Activated T-helper 2 cell treated with anti-CD3 and anti-CD28 coated beads, Interferon-gamma antibody, Interleukin-2, Interleukin-4, amounts not matched to agents 10 μg/mL and 5 μg/mL and 100 μg/mL, durations not matched to agents 14 hours and 24 hours and 36 hours (primary cell): ENCODE measurements at regions not wholly inside any gene's neighbourhood (a gene's known extent, or its start where the extent isn't known, plus 50 kb on each side); places are given as distances from the start of the nearest gene placed in this dataset.
"Not testable (repeated sequence)": the region's sequence is repeated elsewhere in the genome, so short reads cannot be mapped to it uniquely, and the experiment has no call there.

Experiments used
- DNase-seq: peaks from one replicate; pipeline ENCODE4 v3.0.0; 2021; ENCODE audit warnings: low spot score
- H3K27ac Mint-ChIP-seq: one replicate; pipeline ENCODE4 v1.8.0; 2021; ENCODE audit warnings: mixed read lengths
- H3K27me3 Mint-ChIP-seq: one replicate; pipeline ENCODE4 v1.8.0; 2021; ENCODE audit warnings: low read depth, mixed read lengths
- H3K36me3 Mint-ChIP-seq: one replicate; pipeline ENCODE4 v1.8.0; 2021; ENCODE audit warnings: low read depth, mixed read lengths
- H3K4me1 Mint-ChIP-seq: one replicate; pipeline ENCODE4 v1.8.0; 2021; ENCODE audit warnings: low read depth, mixed read lengths
- H3K4me3 Mint-ChIP-seq: one replicate; pipeline ENCODE4 v1.8.0; 2021; ENCODE audit warnings: low read depth, mild to moderate bottlenecking, moderate library complexity, mixed read lengths
- H3K9me3 Mint-ChIP-seq: one replicate; pipeline ENCODE4 v1.8.0; 2021; ENCODE audit warnings: mixed read lengths
- intact Hi-C: fragments of 100-400 bp; cut with micrococcal nuclease; formaldehyde crosslinking; loops from one replicate; pipeline ENCODE4 v1.15.1; 2023

DNA sequence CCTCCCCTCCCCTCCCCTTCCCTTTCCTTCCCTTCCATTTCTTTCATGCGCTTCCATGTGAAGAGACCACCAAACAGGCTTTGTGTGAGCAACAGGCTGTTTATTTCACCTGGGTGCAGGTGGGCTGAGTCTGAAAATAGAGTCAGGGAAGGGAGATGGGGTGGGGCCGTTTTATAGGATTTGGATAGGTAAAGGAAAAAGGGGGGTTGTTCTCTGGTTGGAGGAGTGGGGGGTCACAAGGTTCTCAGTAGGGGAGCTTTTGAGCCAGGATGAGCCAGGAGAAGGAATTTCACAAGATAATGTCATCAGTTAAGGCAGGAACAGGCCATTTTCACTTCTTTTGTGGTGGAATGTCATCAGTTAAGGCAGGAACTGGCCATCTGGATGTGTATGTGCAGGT, 211.9 kb downstream of the DMRTA1 start:
- H3K4me3 Mint-ChIP-seq, H3K27ac Mint-ChIP-seq, H3K27me3 Mint-ChIP-seq, H3K36me3 Mint-ChIP-seq, DNase-seq, intact Hi-C loops, H3K4me1 Mint-ChIP-seq: not testable (repeated sequence)
- H3K9me3 Mint-ChIP-seq = peaks cover 11% of the 10 kb centered on the region

DNA sequence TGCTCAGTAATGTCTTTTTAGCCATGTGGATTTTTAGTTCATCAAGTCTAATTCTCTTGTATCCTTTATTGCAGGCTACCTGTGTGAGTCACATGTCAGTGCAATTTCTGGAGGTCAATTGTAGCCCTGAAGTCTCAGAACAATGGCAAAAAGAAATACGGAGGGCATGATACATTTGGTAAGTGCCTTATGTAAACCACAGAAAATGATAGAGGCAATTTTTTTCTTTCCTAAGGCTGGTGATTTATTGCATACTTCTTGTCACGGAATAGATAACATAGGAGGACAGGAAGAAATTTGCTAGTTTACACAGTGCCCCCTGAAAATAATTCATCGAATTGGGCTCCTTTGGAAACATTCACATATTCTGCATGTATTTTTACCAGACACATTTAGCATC, 235.9 kb downstream of the DMRTA1 start:
- DNase-seq = no peak
- Mint-ChIP-seq H3K9me3 (peaks cover 8% of the 10 kb centered on the region), H3K27ac (no peak overlapping the region), H3K36me3 (no peaks in the 10 kb centered on the region), H3K4me1 (peaks cover 12% of the 10 kb centered on the region), H3K4me3 (no peak overlapping the region), H3K27me3 (no peaks in the 10 kb centered on the region)
- intact Hi-C loops = no loop called here

DNA sequence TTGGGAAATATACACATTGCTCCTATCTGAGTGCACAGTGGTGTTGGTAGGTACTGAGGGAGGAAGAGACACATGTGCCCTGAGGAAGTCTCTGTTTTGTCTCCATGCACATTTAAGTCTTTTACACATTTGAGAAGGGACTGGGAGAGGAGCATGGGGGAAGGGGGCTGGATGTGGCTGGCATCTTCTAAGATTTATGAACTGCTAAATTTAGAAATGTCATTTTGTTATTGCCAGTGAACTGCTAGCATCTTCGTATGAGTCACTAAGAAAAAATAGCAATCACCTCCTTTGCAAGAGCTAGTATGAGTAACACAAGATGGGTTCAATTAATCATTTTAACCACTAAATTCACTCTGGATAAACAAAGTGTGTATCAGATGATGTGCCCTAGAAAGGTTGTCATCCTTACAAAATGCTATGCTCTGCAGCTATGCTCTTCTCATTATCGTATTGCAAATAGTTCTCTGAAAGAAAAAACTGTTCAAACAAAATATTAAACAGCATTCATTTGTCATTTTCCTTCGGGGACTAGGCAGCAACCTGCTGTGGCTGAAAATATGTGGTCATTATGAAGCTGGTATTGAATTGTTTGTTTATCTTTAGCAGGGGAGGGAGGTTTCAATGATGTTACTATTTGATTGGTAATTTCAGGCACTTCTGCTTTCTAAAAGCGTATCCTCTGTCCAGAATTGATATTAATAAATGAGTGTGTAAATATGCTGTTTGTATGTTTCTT, 236.5 kb downstream of the DMRTA1 start:
- no peak overlapping the region for H3K4me3 Mint-ChIP-seq
- peaks cover 14% of the 10 kb centered on the region for H3K9me3 Mint-ChIP-seq
- no peak for DNase-seq
- intact Hi-C loops = no loop called here
- H3K4me1 Mint-ChIP-seq = peaks cover 12% of the 10 kb centered on the region
- no peaks in the 10 kb centered on the region for H3K36me3 Mint-ChIP-seq
- H3K27me3 Mint-ChIP-seq = no peaks in the 10 kb centered on the region
- peak overlapping the region; percentile 54 for H3K27ac Mint-ChIP-seq

DNA sequence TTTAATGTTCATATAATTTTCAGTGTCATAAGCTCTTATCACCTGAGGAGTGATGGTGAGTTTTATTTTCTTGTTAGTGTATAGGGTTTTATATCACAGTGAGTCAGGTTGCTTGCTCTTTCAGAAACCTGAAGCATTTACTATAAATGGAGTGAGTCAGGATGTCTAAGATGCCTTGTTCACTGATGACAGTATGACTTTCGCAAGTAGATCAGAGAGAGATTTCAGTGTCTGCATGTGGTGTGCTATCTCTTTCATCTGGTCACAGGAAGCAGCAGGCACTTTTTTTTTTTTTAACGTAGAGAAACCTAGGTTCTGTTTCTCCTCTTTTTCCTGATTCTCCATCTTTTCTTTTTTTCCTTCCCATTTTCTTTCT, 237.1 kb downstream of the DMRTA1 start:
- H3K27me3 Mint-ChIP-seq = no peaks in the 10 kb centered on the region
- intact Hi-C loops = no loop called here
- H3K27ac Mint-ChIP-seq = peak overlapping the region; percentile 54
- H3K36me3 Mint-ChIP-seq = no peaks in the 10 kb centered on the region
- no peak overlapping the region for H3K4me3 Mint-ChIP-seq
- no peak for DNase-seq
- H3K9me3 Mint-ChIP-seq = peaks cover 14% of the 10 kb centered on the region
- peaks cover 12% of the 10 kb centered on the region for H3K4me1 Mint-ChIP-seq

DNA sequence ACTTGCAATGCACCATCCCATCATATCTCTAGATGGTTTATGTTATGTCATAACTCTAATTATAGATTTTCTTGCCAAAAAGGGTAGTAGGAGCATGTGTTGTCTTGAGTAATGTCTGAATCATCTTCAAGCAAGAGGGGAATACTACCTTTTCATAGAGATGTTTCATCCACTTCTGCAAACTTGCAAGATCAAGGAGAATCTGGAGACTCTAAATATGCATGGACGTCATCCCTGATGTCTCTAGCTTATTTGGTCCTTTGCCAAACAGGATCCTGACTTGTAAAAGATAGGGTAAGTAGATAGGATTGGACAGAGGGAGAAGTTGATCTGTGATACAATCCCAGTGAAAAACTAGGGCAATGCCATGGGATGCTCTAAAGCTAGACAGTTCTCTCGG, 246.5 kb downstream of the DMRTA1 start:
- intact Hi-C loops = no loop called here
- no peaks in the 10 kb centered on the region for H3K36me3 Mint-ChIP-seq
- no peak overlapping the region for H3K4me3 Mint-ChIP-seq
- no peaks in the 10 kb centered on the region for H3K27me3 Mint-ChIP-seq
- H3K4me1 Mint-ChIP-seq = no peaks in the 10 kb centered on the region
- peaks cover 10% of the 10 kb centered on the region for H3K9me3 Mint-ChIP-seq
- DNase-seq = no peak
- no peak overlapping the region for H3K27ac Mint-ChIP-seq

DNA sequence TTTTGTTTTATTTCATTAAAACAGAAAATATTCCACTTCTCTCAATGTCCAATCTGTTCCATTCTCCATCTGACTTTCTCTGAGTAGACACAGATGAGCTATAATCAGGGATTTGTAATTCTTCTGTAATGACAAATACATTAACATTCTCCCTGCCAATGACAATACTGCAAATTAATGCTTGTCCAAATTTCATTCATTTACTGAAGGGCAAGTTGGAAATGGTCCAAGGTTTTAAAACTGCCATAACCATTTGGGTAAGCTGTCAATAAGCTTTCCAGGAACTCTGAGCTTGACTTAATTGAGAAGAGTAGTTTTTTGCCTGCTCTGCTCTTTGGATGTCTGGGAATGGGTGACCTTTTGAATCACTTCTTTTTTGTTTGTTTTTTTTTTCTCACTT, 253.5 kb downstream of the DMRTA1 start:
- peaks cover 22% of the 10 kb centered on the region for H3K9me3 Mint-ChIP-seq
- H3K36me3 Mint-ChIP-seq = no peaks in the 10 kb centered on the region

DNA sequence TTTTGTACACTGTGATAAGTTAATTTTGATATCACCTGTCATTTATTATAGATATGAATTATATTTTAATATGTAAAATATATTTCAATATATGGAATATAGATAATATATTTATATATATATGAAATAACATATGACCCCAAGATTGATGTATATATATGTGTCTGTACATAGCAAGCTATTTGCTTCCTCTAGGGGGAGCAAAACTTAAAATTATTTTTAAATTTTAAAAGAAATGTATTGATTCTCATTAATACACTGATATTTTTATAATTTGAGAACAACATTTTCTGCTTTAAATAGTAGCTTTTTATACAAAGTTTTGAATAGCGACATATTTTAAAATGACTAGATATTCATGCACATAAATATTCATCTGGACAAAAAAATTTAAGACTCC, 272.0 kb downstream of the DMRTA1 start:
- H3K4me1 Mint-ChIP-seq = no peaks in the 10 kb centered on the region
- no peak overlapping the region for H3K4me3 Mint-ChIP-seq
- peaks cover 10% of the 10 kb centered on the region for H3K9me3 Mint-ChIP-seq
- no peaks in the 10 kb centered on the region for H3K27me3 Mint-ChIP-seq
- DNase-seq = no peak
- intact Hi-C loops = no loop called here
- no peak overlapping the region for H3K27ac Mint-ChIP-seq
- no peaks in the 10 kb centered on the region for H3K36me3 Mint-ChIP-seq

More for the DNA sequence above, 253.5 kb downstream of the DMRTA1 start:
- DNase-seq = no peak
- Mint-ChIP-seq H3K27ac (no peak overlapping the region), H3K4me1 (no peaks in the 10 kb centered on the region), H3K27me3 (no peaks in the 10 kb centered on the region), H3K4me3 (no peak overlapping the region)
- intact Hi-C loops = no loop called here

DNA sequence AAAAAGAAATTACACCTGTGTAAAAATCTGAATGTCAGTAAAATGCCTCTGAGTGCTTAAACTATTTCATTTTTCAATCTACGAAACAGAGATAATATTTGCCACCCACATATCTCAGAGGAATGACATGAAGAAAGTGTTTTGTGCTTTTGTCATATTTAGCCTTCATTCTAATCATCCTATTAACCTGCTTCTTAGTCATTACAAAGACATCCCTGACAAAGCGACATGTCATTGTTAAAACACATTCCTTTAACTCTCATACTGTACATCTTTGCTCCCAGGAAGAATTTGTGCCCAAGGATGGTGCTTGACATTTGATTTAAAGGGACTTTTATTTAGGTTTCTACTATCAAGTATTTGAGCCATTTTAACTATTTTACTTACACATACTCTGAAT, 275.9 kb downstream of the DMRTA1 start:
- DNase-seq = no peak
- H3K27ac Mint-ChIP-seq = no peak overlapping the region

DNA sequence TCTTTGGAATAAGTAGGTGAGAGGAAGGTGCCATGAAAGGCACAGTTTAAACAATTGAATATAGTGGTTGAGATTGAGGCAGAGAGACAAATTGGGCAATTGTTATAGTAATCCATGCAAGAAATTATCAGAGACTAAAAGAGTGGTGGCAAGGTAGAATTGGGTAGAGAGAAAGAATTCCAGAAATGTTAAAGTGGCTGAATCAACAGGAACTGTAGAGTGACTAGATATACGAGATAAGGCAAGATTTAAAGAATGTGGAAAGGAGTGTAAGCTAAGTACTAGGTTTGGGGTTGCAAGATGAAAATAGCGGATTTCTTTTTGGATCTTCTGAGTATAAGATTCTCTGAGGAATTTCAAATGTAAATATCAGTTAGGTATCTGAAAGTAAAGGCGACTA, 285.2 kb downstream of the DMRTA1 start:
- H3K36me3 Mint-ChIP-seq = no peaks in the 10 kb centered on the region
- no peaks in the 10 kb centered on the region for H3K4me1 Mint-ChIP-seq
- H3K27me3 Mint-ChIP-seq = no peaks in the 10 kb centered on the region
- H3K9me3 Mint-ChIP-seq = peaks cover 33% of the 10 kb centered on the region
- H3K4me3 Mint-ChIP-seq = no peak overlapping the region
- intact Hi-C loops = no loop called here
- no peak for DNase-seq
- H3K27ac Mint-ChIP-seq = no peak overlapping the region

More for the DNA sequence above, 275.9 kb downstream of the DMRTA1 start:
- intact Hi-C loops = no loop called here
- H3K4me1 Mint-ChIP-seq = no peaks in the 10 kb centered on the region
- H3K36me3 Mint-ChIP-seq = no peaks in the 10 kb centered on the region
- peaks cover 6% of the 10 kb centered on the region for H3K9me3 Mint-ChIP-seq
- H3K27me3 Mint-ChIP-seq = no peaks in the 10 kb centered on the region
- no peak overlapping the region for H3K4me3 Mint-ChIP-seq

DNA sequence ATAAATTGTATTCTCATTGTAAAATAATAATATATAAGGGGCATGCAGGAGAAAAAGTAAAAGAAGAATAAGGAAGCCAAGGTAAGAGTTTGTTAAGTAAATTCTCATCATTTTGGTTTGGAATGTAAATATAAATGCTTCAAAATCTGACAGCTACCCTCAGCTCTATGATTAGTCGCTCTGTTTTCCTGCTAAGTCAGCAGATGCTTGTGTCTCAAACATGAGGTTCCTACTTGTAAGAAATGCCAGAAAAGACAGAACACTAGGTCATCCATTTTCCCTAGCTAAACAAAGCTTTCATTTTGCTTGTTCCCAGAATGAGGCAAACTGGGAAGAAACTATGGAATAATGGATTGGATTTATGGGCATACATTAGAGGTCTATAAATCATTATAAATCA, 293.1 kb downstream of the DMRTA1 start:
- no peak overlapping the region for H3K27ac Mint-ChIP-seq
- H3K4me3 Mint-ChIP-seq = no peak overlapping the region
- intact Hi-C loops = no loop called here
- DNase-seq = no peak
- H3K9me3 Mint-ChIP-seq = peaks cover 30% of the 10 kb centered on the region
- H3K27me3 Mint-ChIP-seq = no peaks in the 10 kb centered on the region
- no peaks in the 10 kb centered on the region for H3K4me1 Mint-ChIP-seq
- no peaks in the 10 kb centered on the region for H3K36me3 Mint-ChIP-seq

DNA sequence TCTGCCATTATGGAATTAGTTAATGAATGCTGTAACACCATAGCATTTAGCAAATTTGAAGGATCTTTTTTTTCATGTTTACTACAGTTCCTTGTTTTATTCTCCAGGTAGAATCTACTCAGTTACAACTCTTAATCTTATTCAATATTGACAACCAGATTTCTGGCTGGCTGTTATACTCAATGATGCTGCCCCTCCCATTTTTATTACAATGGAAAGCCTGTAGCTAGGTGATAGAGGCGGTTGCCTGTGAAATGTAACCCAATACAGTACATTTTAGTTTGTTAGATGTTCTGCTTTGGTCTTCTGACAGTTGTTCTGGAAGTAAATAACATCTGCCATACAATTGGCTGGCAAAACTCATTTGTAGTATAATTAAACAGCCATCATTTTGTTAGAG, 294.2 kb downstream of the DMRTA1 start:
- Mint-ChIP-seq H3K27ac (no peak overlapping the region), H3K4me1 (no peaks in the 10 kb centered on the region), H3K27me3 (no peaks in the 10 kb centered on the region), H3K9me3 (peaks cover 30% of the 10 kb centered on the region), H3K4me3 (no peak overlapping the region), H3K36me3 (no peaks in the 10 kb centered on the region)
- DNase-seq = no peak
- intact Hi-C loops = no loop called here

DNA sequence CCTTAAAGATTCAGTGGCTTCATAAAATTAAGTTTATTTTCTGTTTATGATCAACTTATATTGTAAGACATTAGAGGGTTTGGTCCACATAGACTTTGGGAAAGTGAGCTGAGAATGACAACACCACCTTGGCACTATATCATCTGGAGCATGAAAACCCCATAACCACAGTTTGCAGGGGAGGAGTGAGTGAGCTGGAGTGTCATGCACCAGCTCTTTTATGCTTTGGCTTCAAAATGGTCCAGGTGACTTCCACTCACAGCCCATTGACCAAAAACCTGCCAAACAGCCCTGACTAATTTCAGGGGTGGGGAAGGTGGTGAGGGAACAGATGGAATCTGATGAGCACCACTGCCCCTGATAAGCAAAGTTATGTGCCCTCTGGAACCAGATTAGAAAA, 295.8 kb downstream of the DMRTA1 start:
- Mint-ChIP-seq H3K36me3 (no peaks in the 10 kb centered on the region), H3K4me1 (no peaks in the 10 kb centered on the region), H3K27me3 (no peaks in the 10 kb centered on the region), H3K27ac (no peak overlapping the region), H3K4me3 (no peak overlapping the region), H3K9me3 (peaks cover 31% of the 10 kb centered on the region)
- intact Hi-C loops = no loop called here
- DNase-seq = no peak

DNA sequence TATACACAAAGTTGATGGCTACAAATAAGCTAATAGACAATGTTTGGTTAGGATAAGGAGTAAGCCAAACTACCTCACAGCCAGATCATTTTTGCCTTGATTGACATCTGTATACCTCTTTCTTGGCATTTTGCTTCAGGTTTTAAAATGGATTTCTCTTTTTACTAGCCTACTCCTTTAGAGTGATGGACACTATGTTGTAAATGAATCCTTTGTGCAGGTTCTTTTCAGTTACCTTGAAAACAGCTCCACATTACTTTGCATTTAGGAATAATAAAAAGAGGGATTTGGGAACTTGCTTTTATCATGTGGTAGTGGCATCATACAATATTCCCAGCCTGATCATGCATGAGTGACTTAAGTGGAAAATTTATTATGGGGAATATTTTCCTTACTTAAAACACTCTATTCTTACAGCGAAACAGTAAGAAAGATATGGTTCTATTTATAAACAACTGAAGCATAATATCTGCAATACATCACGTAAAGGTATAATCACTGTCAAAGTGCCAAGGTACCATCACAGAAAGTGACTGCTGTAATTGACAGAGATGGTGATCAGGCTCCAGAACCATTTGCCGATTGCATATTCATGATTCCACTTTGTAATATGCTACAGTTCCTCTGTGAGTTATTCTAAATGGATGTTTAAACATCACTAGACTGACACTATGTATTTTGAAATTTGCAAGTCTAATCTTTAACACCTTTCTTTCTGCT, 327.0 kb downstream of the DMRTA1 start:
- H3K9me3 Mint-ChIP-seq = peaks cover 21% of the 10 kb centered on the region
- no peaks in the 10 kb centered on the region for H3K4me1 Mint-ChIP-seq
- H3K4me3 Mint-ChIP-seq = no peak overlapping the region
- H3K36me3 Mint-ChIP-seq = no peaks in the 10 kb centered on the region
- no peaks in the 10 kb centered on the region for H3K27me3 Mint-ChIP-seq
- no peak for DNase-seq
- H3K27ac Mint-ChIP-seq = no peak overlapping the region
- intact Hi-C loops = no loop called here
